Effector memory CD4-positive, alpha-beta T cell (primary cell): ENCODE measurements at regions not wholly inside any gene's neighbourhood (a gene's known extent, or its start where the extent isn't known, plus 50 kb on each side); places are given as distances from the start of the nearest gene placed in this dataset.

Experiments used
- DNase-seq, 3 donors: peaks; one replicate each; pipeline ENCODE4 v3.0.0-alpha.2; 2020
- H3K27ac ChIP-seq: 2 replicates; pipeline ENCODE4 v1.7.0; 2013; ENCODE audit warnings: mild to moderate bottlenecking, low read length, moderate library complexity; ENCODE audit not compliant: insufficient read depth, poor library complexity, severe bottlenecking
- H3K27me3 ChIP-seq: replicated peaks from 2 replicates; pipeline ENCODE4 v1.7.0; 2013; ENCODE audit warnings: mild to moderate bottlenecking, low read length; ENCODE audit not compliant: insufficient read depth, control insufficient read depth, poor library complexity, severe bottlenecking
- H3K36me3 ChIP-seq: 2 replicates; pipeline ENCODE4 v1.7.0; 2013; ENCODE audit warnings: mild to moderate bottlenecking, low read length, moderate library complexity; ENCODE audit not compliant: control insufficient read depth, insufficient read depth
- H3K4me1 ChIP-seq: 2 replicates; pipeline ENCODE4 v1.7.0; 2013; ENCODE audit warnings: low read length, mild to moderate bottlenecking; ENCODE audit not compliant: control insufficient read depth, insufficient read depth, poor library complexity, severe bottlenecking
- H3K4me3 ChIP-seq: 2 replicates; pipeline ENCODE4 v1.7.0; 2013; ENCODE audit warnings: low read length, low read depth, mild to moderate bottlenecking; ENCODE audit not compliant: insufficient read depth, poor library complexity, severe bottlenecking
- H3K9me3 ChIP-seq: 2 replicates; pipeline ENCODE4 v1.7.0; 2013; ENCODE audit warnings: mild to moderate bottlenecking, low read length, moderate library complexity; ENCODE audit not compliant: control insufficient read depth

GRCh38 chr6:91438570-91438969, 851.7 kb upstream of the MAP3K7 start:
- no peak for DNase-seq
- no peaks in the 10 kb centered on the region for H3K27me3 ChIP-seq
- H3K36me3 ChIP-seq = no peaks in the 10 kb centered on the region
- H3K4me1 ChIP-seq = no peaks in the 10 kb centered on the region
- H3K4me3 ChIP-seq = no peak overlapping the region
- no peaks in the 10 kb centered on the region for H3K9me3 ChIP-seq
- no peak overlapping the region for H3K27ac ChIP-seq

DNA sequence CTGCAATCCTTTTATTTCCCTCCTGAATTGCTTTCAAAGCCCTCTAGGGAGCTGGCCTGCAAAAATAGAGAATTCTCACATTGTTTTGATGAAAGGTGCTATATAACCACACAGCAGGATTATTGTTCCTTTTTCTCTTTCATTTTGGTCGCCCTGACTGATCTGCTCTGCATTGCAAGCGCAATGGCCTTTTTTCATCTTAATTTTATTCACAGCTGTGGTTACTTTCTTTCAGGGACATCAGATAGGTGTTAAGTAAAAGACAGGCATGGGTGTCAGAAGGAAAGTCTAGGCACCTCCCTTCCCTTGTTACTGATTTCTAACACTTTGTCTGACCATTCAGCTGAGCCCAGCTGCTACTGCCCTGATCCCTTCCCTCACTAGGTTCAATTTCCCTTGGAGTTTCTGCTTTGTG, 850.5 kb upstream of the MAP3K7 start:
- no peaks in the 10 kb centered on the region for H3K36me3 ChIP-seq
- H3K27ac ChIP-seq = no peak overlapping the region
- no peak overlapping the region for H3K4me3 ChIP-seq

DNA sequence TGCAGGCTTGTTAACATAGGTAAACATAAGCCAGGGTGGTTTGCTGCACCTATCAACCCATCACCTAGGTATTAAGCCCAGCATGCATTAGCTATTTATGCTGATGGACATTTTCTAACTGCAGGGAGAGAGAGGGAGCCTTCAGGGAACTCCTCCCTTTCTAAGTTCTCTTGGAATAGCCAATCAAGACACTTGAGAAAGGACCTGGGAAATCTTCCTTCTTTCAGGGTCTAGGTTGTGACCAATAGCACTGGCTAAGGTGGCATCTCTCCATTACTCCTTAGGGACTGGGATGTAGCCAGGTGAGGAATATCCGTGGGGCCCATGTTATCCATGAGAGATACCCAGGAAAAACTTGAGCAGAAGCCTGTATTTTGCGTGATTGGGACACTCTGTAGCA, 849.6 kb upstream of the MAP3K7 start:
- Histone ChIP-seq H3K9me3 (no peaks in the 10 kb centered on the region), H3K27ac (no peak overlapping the region), H3K4me1 (no peaks in the 10 kb centered on the region), H3K27me3 (no peaks in the 10 kb centered on the region), H3K36me3 (no peaks in the 10 kb centered on the region), H3K4me3 (no peak overlapping the region)
- no peak for DNase-seq

More for the DNA sequence above, 850.5 kb upstream of the MAP3K7 start:
- Histone ChIP-seq H3K9me3 (no peaks in the 10 kb centered on the region), H3K4me1 (no peaks in the 10 kb centered on the region), H3K27me3 (no peaks in the 10 kb centered on the region)
- no peak for DNase-seq

DNA sequence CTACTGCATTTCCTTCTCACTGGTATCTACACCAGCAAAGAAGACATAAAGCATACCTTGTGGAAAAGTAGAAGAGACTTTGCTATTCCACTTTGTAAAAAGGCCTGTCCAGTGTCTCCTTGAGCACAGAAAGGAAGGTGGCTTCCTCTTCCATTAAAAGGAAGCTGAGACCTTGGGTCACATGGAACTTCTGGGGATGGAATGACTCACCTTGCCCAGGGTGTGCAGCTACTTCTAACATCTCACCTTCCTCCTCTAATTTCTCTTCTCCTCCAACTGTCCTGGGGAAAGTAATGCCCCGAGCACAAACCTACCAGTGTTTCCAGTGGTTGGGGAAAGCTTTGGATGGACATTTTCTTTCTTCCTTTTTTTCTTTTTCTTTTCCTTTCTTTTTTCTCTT, 848.8 kb upstream of the MAP3K7 start:
- no peaks in the 10 kb centered on the region for H3K9me3 ChIP-seq
- no peak overlapping the region for H3K27ac ChIP-seq
- no peak for DNase-seq
- no peak overlapping the region for H3K4me3 ChIP-seq
- no peaks in the 10 kb centered on the region for H3K36me3 ChIP-seq
- no peaks in the 10 kb centered on the region for H3K27me3 ChIP-seq
- no peaks in the 10 kb centered on the region for H3K4me1 ChIP-seq

DNA sequence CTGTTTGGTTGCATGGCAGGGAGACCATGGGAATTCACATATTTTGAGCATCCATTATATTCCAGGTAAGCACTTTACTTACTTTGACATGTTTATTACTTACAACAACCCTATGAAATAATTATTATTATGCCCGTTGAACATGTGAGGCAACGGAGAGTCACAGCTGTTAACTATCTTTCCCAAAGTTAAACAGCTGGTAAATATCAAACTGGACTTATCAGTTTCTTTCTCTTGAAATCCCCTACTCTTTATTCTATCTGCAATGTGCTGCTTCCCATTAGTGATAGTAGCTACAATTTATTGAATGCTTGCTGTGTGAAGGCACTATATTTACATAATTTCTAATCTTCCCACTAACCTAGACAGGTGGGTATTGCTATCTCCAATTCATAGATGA, 847.7 kb upstream of the MAP3K7 start:
- DNase-seq = no peak
- no peaks in the 10 kb centered on the region for H3K4me1 ChIP-seq

DNA sequence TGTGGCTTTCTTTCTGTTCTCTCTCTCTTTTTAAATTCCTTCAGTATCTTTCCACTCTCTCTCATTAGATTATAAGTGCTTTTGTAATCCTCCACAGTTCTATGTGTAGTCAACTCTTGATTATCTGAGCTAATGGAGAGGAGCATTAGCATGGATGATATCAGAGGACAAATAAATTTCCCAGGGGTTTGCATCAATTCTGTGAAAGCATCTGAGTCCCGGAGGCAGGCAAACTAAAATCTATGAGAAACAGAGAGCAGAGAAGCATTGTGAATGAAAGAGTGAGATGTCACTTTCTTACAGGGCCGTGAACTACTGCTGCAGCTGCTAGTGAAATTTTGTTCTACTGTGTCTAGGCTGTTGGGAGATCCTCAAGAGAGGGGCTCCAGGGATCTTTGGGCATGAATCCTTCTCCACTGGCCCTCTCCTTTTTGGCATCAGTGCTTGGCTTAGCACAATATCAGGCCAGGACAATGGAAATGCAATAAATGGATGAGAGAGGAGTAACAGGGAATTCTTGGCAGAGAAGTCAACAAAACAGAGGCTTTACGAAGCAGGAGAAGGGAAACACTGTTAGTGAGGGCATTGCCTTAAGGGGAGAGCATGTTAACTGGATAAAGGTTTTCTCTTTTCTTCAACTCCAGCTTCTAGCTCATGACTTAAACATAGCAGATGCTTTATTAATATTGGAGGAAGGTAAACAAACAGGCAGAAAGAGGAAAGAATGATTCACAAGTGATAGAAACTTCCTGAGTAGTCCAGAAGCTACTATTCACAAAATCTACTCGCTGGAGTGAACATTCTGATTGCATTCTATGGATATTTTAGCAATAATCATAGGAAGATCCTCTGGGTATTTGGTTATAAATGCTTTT, 847.0 kb upstream of the MAP3K7 start:
- H3K36me3 ChIP-seq = no peaks in the 10 kb centered on the region
- H3K27ac ChIP-seq = no peak overlapping the region
- H3K4me3 ChIP-seq = no peak overlapping the region
- DNase-seq = no peak
- no peaks in the 10 kb centered on the region for H3K4me1 ChIP-seq
- no peaks in the 10 kb centered on the region for H3K9me3 ChIP-seq
- no peaks in the 10 kb centered on the region for H3K27me3 ChIP-seq

More for the DNA sequence above, 847.7 kb upstream of the MAP3K7 start:
- H3K27ac ChIP-seq = no peak overlapping the region
- H3K36me3 ChIP-seq = no peaks in the 10 kb centered on the region
- H3K27me3 ChIP-seq = no peaks in the 10 kb centered on the region
- no peaks in the 10 kb centered on the region for H3K9me3 ChIP-seq
- H3K4me3 ChIP-seq = no peak overlapping the region

GRCh38 chr6:91428953-91429560, 842.2 kb upstream of the MAP3K7 start:
- H3K27ac ChIP-seq = no peak overlapping the region
- no peaks in the 10 kb centered on the region for H3K27me3 ChIP-seq
- no peaks in the 10 kb centered on the region for H3K9me3 ChIP-seq
- no peak for DNase-seq
- H3K4me1 ChIP-seq = no peaks in the 10 kb centered on the region
- H3K4me3 ChIP-seq = no peak overlapping the region
- no peaks in the 10 kb centered on the region for H3K36me3 ChIP-seq

DNA sequence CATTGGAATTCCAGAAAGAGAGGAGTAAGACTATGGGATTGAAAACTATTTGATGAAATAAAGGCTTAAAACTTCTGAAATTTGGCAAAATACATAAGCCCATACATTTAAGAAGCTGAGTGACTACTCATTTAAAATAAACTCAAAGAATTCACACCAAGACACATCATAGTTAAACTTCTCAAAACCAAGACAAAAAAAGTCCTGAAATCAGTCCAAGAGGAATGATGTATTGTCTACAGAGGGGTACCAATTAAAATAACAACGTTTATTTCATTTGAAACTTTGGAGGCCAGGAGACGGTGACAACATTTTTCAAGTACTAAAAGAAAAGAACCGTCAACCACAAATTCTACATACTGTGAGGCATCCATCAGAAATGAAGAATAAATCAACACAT, 841.4 kb upstream of the MAP3K7 start:
- DNase-seq = no peak
- Histone ChIP-seq H3K27ac (no peak overlapping the region), H3K4me3 (no peak overlapping the region), H3K27me3 (no peaks in the 10 kb centered on the region), H3K9me3 (no peaks in the 10 kb centered on the region), H3K4me1 (no peaks in the 10 kb centered on the region), H3K36me3 (no peaks in the 10 kb centered on the region)

DNA sequence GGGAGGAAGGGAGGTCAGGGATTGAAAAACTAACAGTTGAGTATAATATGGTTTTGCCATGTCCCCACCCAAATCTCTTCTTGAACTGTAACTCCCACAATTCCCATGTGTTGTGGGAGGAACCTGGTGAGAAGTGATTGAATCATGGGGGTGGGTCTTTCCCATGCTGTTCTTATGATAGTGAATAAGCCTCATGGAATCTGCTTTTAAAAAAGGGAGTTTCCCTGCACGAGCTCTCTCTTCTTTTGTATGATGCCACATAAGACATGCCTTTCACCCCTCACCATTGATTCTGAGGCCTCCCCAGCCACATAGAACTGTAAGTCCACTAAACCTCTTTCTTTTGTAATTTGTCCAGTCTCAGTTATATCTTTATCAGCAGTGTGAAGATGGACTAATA, 833.4 kb upstream of the MAP3K7 start:
- no peaks in the 10 kb centered on the region for H3K36me3 ChIP-seq
- H3K9me3 ChIP-seq = no peaks in the 10 kb centered on the region
- H3K4me1 ChIP-seq = no peaks in the 10 kb centered on the region
- H3K27ac ChIP-seq = no peak overlapping the region
- H3K27me3 ChIP-seq = no peaks in the 10 kb centered on the region
- no peak overlapping the region for H3K4me3 ChIP-seq
- DNase-seq = no peak

DNA sequence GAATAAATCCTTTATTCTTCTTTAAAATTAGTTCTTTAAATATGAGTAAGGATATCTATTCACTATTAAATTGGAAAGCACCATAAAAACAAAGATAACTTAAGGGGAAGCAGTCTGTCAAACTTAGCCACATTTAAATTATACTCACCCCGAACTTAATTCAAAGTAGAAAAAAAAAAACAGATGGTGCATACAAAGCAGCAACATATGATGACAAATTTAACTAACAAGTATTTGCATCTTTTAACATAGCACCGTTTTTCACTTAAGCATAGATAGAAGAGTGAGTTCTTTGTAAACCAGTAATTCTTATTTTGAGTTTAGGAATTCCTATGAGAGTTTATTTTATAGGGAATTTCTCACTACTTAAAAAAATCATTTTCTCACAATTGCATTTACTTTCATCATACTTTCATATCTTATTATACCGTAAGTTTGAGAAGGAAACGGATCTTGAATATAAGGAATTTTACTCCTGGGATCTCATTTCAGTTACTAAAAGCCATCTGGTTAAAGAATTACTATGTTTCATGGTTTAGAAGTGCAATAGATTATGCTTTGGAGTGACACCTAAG, 828.2 kb upstream of the MAP3K7 start:
- Histone ChIP-seq H3K9me3 (no peaks in the 10 kb centered on the region), H3K4me3 (no peak overlapping the region), H3K4me1 (no peaks in the 10 kb centered on the region), H3K27ac (no peak overlapping the region), H3K27me3 (no peaks in the 10 kb centered on the region), H3K36me3 (no peaks in the 10 kb centered on the region)
- DNase-seq = no peak
